ENCODE measurements at regions not wholly inside any gene's neighbourhood (a gene's known extent, or its start where the extent isn't known, plus 50 kb on each side); places are given as distances from the start of the nearest gene placed in this dataset.

- no peak for DNase-seq (ENCODE audit: low spot score)
Measured at GRCh38 chr3:72397586-72397985, 450.7 kb downstream of the SHQ1 start.

- no peak for DNase-seq (ENCODE audit: low spot score)
Measured at GRCh38 chr3:72396899-72397298, 451.3 kb downstream of the SHQ1 start.

GRCh38 chr3:72395776-72396311 lies 452.4 kb downstream of the SHQ1 start:
- no peak for DNase-seq (ENCODE audit: low spot score)

- no peak for DNase-seq (ENCODE audit: low spot score)
Measured at GRCh38 chr3:72393455-72393854, 454.8 kb downstream of the SHQ1 start.

GRCh38 chr3:72391659-72392058 lies 456.6 kb downstream of the SHQ1 start:
- DNase-seq (ENCODE audit: low spot score) = no peak

- DNase-seq (ENCODE audit: low spot score) = no peak
Measured at GRCh38 chr3:72390841-72391240, 457.4 kb downstream of the SHQ1 start.

GRCh38 chr3:72388644-72389043 lies 459.6 kb downstream of the SHQ1 start:
- DNase-seq (ENCODE audit: low spot score) = no peak

GRCh38 chr3:72388117-72388516 lies 460.1 kb downstream of the SHQ1 start:
- no peak for DNase-seq (ENCODE audit: low spot score)

GRCh38 chr3:72386327-72387000 lies 461.8 kb downstream of the SHQ1 start:
- DNase-seq (ENCODE audit: low spot score) = no peak

GRCh38 chr3:72385167-72385566 lies 463.1 kb downstream of the SHQ1 start:
- DNase-seq (ENCODE audit: low spot score) = no peak

- DNase-seq (ENCODE audit: low spot score) = no peak
Measured at GRCh38 chr3:72384602-72385001, 463.6 kb downstream of the SHQ1 start.

- DNase-seq (ENCODE audit: low spot score) = no peak
Measured at GRCh38 chr3:72383883-72384282, 464.4 kb downstream of the SHQ1 start.

GRCh38 chr3:72383230-72383629 lies 465.0 kb downstream of the SHQ1 start:
- DNase-seq (ENCODE audit: low spot score) = no peak

- no peak for DNase-seq (ENCODE audit: low spot score)
Measured at GRCh38 chr3:72382460-72382859, 465.8 kb downstream of the SHQ1 start.

GRCh38 chr3:72381584-72381983 lies 466.7 kb downstream of the SHQ1 start:
- DNase-seq (ENCODE audit: low spot score) = no peak

GRCh38 chr3:72380711-72381493 lies 467.3 kb downstream of the SHQ1 start:
- DNase-seq (ENCODE audit: low spot score) = no peak

GRCh38 chr3:72380193-72380592 lies 468.1 kb downstream of the SHQ1 start:
- no peak for DNase-seq (ENCODE audit: low spot score)

GRCh38 chr3:72379500-72380187 lies 468.6 kb downstream of the SHQ1 start:
- no peak for DNase-seq (ENCODE audit: low spot score)

- no peak for DNase-seq (ENCODE audit: low spot score)
Measured at GRCh38 chr3:72378287-72378686, 470.0 kb downstream of the SHQ1 start.

- no peak for DNase-seq (ENCODE audit: low spot score)
Measured at GRCh38 chr3:72376956-72377710, 471.1 kb downstream of the SHQ1 start.

- no peak for DNase-seq (ENCODE audit: low spot score)
Measured at GRCh38 chr3:72375237-72376076, 472.8 kb downstream of the SHQ1 start.

Data from cerebellar cortex (tissue), 1 donor.